ENCODE measurements at regions not wholly inside any gene's neighbourhood (a gene's known extent, or its start where the extent isn't known, plus 50 kb on each side); places are given as distances from the start of the nearest gene placed in this dataset.

DNA sequence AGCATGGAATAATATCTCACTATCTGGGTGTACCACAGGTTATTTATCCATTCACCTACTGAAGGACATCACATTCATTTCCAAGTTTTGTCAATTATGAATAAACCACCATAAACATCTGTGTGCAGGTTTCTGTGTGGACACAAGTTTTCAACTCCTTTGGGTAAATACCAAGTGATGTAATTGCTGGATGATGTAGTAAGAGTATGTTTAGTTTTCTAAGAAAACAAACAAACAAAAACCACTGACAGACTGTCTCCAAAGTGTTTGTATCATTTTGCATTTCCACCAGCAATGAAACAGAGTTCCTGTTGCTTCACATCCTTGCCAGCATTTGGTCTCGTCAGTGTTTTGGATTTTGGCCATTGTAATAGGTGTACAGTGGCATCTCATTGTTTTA lies 435.7 kb upstream of the PROX1 start:
- no TSS peak for BruUV-seq (replicated peaks)
- ATAC-seq (ENCODE audit: low read depth): no peak
- WGBS, 2 experiments (ENCODE audit: extremely low coverage in 2 of 2, insufficient read length in 1 of 2): no CpG with 5 or more reads among the region's 1 CpG

More for the DNA sequence above, 435.7 kb upstream of the PROX1 start:
- intact Hi-C loops (cut with micrococcal nuclease): no loop called here
- Histone ChIP-seq H3K4me1 (ENCODE audit: control insufficient read depth, insufficient read depth, low read length) (no peaks in the 10 kb centered on the region), H2BK15ac (ENCODE audit: low read depth, low read length) (no peak overlapping the region), H2AFZ (replicated peaks; ENCODE audit: low read length, poor library complexity) (no peak overlapping the region), H2BK5ac (ENCODE audit: low read depth, low read length, poor library complexity, severe bottlenecking) (no peak overlapping the region), H3K4me2 (ENCODE audit: low read depth, low read length) (no peak overlapping the region), H3K9ac (ENCODE audit: low read depth, low read length) (no peak overlapping the region), H2BK120ac (ENCODE audit: low read depth, low read length) (no peak overlapping the region), H3K27me3 (ENCODE audit: control insufficient read depth, insufficient read depth, low read length) (no peaks in the 10 kb centered on the region), H2AK9ac (replicated peaks; ENCODE audit: low read depth, low read length, poor library complexity) (no peak overlapping the region), H3K4ac (ENCODE audit: low read depth, low read length) (no peak overlapping the region), H4K5ac (ENCODE audit: low read depth, low read length) (no peak overlapping the region), H4K8ac (ENCODE audit: low read depth in 2 of 2, low read length in 2 of 2) (no peak overlapping the region), H3K4me3 (ENCODE audit: insufficient read depth, low read depth, low read length) (no peak overlapping the region), H3K79me1 (ENCODE audit: low read depth in 1 of 2, low read length in 2 of 2) (no peaks in the 10 kb centered on the region), H3K36me3 (ENCODE audit: control insufficient read depth, insufficient read depth, low read length) (no peaks in the 10 kb centered on the region), H4K20me1 (ENCODE audit: insufficient read depth, low read length) (no peaks in the 10 kb centered on the region), H3K14ac (replicated peaks; ENCODE audit: low read depth, low read length) (no peak overlapping the region), H3K56ac (ENCODE audit: extremely low read depth, insufficient read depth, low read length) (no peak overlapping the region), H4K91ac (ENCODE audit: insufficient read depth, low read depth, low read length) (no peak overlapping the region), H2BK20ac (ENCODE audit: low read depth, low read length) (no peak overlapping the region), H3K9me1 (ENCODE audit: insufficient read depth, low read length) (no peaks in the 10 kb centered on the region), H2AK5ac (ENCODE audit: low read depth, low read length) (no peak overlapping the region), H3K9me3 (ENCODE audit: control insufficient read depth, insufficient read depth, low read length) (peaks cover 11% of the 10 kb centered on the region; the same call in 1 of the 2 replicates), H3K18ac (ENCODE audit: low read depth, low read length) (no peak overlapping the region), H3K23ac (ENCODE audit: low read depth, low read length) (no peak overlapping the region), H3K27ac (ENCODE audit: insufficient read depth, low read length) (no peak overlapping the region)
- no peak for DNase-seq
- in situ Hi-C loops (cut with MboI; ENCODE audit: low sequenced_read_pairs): no loop called here
- CTCF ChIA-PET: no interaction called here
- no peak for TF ChIP-seq BHLHE40 (IDR thresholded peaks at IDR 0.05; ENCODE audit: low read depth, low read length)
- no peak for TF ChIP-seq RAD21 (IDR thresholded peaks at IDR 0.05; ENCODE audit: low read length)
- TF ChIP-seq SMC3 (IDR thresholded peaks at IDR 0.05; ENCODE audit: low read depth, low read length): no peak
- TF ChIP-seq, protein P1, sequence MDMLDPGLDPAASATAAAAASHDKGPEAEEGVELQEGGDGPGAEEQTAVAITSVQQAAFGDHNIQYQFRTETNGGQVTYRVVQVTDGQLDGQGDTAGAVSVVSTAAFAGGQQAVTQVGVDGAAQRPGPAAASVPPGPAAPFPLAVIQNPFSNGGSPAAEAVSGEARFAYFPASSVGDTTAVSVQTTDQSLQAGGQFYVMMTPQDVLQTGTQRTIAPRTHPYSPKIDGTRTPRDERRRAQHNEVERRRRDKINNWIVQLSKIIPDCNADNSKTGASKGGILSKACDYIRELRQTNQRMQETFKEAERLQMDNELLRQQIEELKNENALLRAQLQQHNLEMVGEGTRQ (IDR thresholded peaks at IDR 0.05; ENCODE audit: low read depth, low read length): no peak
- no peak for TF ChIP-seq MAZ (IDR thresholded peaks at IDR 0.05; ENCODE audit: borderline replicate concordance, low read depth, low read length)
- no peak for TF ChIP-seq RCOR1 (IDR thresholded peaks at IDR 0.05; ENCODE audit: insufficient replicate concordance, low read length)
- TF ChIP-seq, protein P2, sequence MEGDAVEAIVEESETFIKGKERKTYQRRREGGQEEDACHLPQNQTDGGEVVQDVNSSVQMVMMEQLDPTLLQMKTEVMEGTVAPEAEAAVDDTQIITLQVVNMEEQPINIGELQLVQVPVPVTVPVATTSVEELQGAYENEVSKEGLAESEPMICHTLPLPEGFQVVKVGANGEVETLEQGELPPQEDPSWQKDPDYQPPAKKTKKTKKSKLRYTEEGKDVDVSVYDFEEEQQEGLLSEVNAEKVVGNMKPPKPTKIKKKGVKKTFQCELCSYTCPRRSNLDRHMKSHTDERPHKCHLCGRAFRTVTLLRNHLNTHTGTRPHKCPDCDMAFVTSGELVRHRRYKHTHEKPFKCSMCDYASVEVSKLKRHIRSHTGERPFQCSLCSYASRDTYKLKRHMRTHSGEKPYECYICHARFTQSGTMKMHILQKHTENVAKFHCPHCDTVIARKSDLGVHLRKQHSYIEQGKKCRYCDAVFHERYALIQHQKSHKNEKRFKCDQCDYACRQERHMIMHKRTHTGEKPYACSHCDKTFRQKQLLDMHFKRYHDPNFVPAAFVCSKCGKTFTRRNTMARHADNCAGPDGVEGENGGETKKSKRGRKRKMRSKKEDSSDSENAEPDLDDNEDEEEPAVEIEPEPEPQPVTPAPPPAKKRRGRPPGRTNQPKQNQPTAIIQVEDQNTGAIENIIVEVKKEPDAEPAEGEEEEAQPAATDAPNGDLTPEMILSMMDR (conservative IDR thresholded peaks at IDR 0.05; ENCODE audit: low read depth, low read length): no peak
- POLR2A ChIA-PET (ENCODE audit: unreplicated experiment): no interaction called here
- dilution Hi-C loops (cut with HindIII; ENCODE audit: low sequenced_read_pairs, unreplicated experiment): no loop called here

Data from IMR-90 (cell line).